B cell (primary cell): ENCODE measurements at regions not wholly inside any gene's neighbourhood (a gene's known extent, or its start where the extent isn't known, plus 50 kb on each side); places are given as distances from the start of the nearest gene placed in this dataset.

Experiments
- ATAC-seq: fragments of 200-7000 bp; cut with Tn5 transposase; one replicate; pipeline ENCODE4 v1.10.0; 2021; ENCODE audit warnings: low read depth, mild to moderate bottlenecking, moderate number of reproducible peaks, moderate library complexity
- CTCF ChIA-PET: fragments of 350-600 bp; sonication (Branson Sonifier 250); formaldehyde crosslinking; loops from one replicate; lab custom pipeline; 2021; ENCODE audit warnings: antibody characterized with exemption, inconsistent platforms; lab: Charles Lee
- POLR2A ChIA-PET: fragments of 350-600 bp; sonication (Branson Sonifier 250); formaldehyde crosslinking; loops from one replicate; lab custom pipeline; 2021; ENCODE audit warnings: antibody characterized with exemption; lab: Charles Lee
- DNase-seq: peaks from one replicate; pipeline ENCODE4 v3.0.0; 2013
- H2AFZ ChIP-seq: 2 replicates; pipeline ENCODE4 v1.6.1; 2012; ENCODE audit warnings: mild to moderate bottlenecking, low read depth, low read length; ENCODE audit not compliant: insufficient read depth, poor library complexity, severe bottlenecking
- H3K27ac ChIP-seq, 2 donors: 1 replicate in 1 of 2; 2 replicates in 1 of 2; pipeline ENCODE4 v1.5.1; 2012 to 2013; ENCODE audit warnings: low read length in 2 of 2, mild to moderate bottlenecking in 2 of 2, moderate library complexity in 1 of 2
- H3K27me3 ChIP-seq, 4 experiments: fragments of 200-600 bp in 1 of 4; sonication (generic) in 1 of 4; replicated peaks in 1 of 4; 1 replicate in 2 of 4; 2 replicates in 2 of 4; pipeline versions ENCODE4 v1.6.1 to v1.7.0; 2013 to 2016; ENCODE audit warnings: low read length in 3 of 4, mild to moderate bottlenecking in 2 of 4, mixed read lengths in 1 of 4, moderate library complexity in 1 of 4; ENCODE audit not compliant: insufficient read depth in 4 of 4, control insufficient read depth in 3 of 4; ENCODE audit errors: control extremely low read depth in 1 of 4
- H3K36me3 ChIP-seq, 2 experiments: replicated peaks in 1 of 2; 1 replicate in 1 of 2; 2 replicates in 1 of 2; pipeline versions ENCODE4 v1.6.1 to v1.7.1; 2013; ENCODE audit warnings: low read length in 1 of 2; ENCODE audit not compliant: insufficient read depth in 2 of 2, control insufficient read depth in 1 of 2; ENCODE audit errors: control extremely low read depth in 1 of 2, extremely low read depth in 1 of 2
- H3K4me1 ChIP-seq, 2 donors: fragments of 200-600 bp in 1 of 2; sonication (generic) in 1 of 2; 1 replicate in 1 of 2; 2 replicates in 1 of 2; pipeline versions ENCODE4 v1.5.1 to v1.6.1; 2013 to 2017; ENCODE audit warnings: low read length in 2 of 2; ENCODE audit not compliant: control insufficient read depth in 2 of 2, insufficient read depth in 2 of 2
- H3K4me2 ChIP-seq: replicated peaks from 2 replicates; pipeline ENCODE3; 2012; ENCODE audit warnings: mild to moderate bottlenecking, low read depth, low read length; ENCODE audit not compliant: poor library complexity, severe bottlenecking
- H3K4me3 ChIP-seq, 5 experiments: fragments of 200-600 bp in 1 of 5; sonication (generic) in 1 of 5; 1 replicate in 3 of 5; 2 replicates in 2 of 5; pipeline versions ENCODE4 v1.5.1 to v1.7.0; 2011 to 2016; ENCODE audit warnings: low read length in 4 of 5, mild to moderate bottlenecking in 4 of 5, low read depth in 2 of 5, control low read depth in 1 of 5, moderate library complexity in 1 of 5; ENCODE audit not compliant: insufficient read depth in 1 of 5; ENCODE audit errors: control extremely low read depth in 1 of 5, extremely low read depth in 1 of 5
- H3K79me2 ChIP-seq: fragments of 200-600 bp; sonication (generic); one replicate; pipeline ENCODE4 v1.6.0; 2016; ENCODE audit warnings: low read length; ENCODE audit not compliant: control insufficient read depth, insufficient read depth
- H3K9ac ChIP-seq: fragments of 200-600 bp; sonication (generic); 2 replicates; pipeline ENCODE4 v1.6.1; 2017; ENCODE audit warnings: mild to moderate bottlenecking, low read length, moderate library complexity
- H3K9me3 ChIP-seq, 3 donors: one replicate each; pipeline versions ENCODE4 v1.6.1 to v1.7.1; 2013; ENCODE audit warnings: low read length in 2 of 3; ENCODE audit not compliant: control insufficient read depth in 2 of 3, insufficient read depth in 1 of 3; ENCODE audit errors: control extremely low read depth in 1 of 3
- H4K20me1 ChIP-seq: 2 replicates; pipeline ENCODE4 v1.6.0; 2012; ENCODE audit warnings: mild to moderate bottlenecking, low read length; ENCODE audit not compliant: insufficient read depth, control insufficient read depth, poor library complexity, severe bottlenecking
- H3K27ac Mint-ChIP-seq: one replicate; pipeline ENCODE4 v1.8.0; 2021; ENCODE audit warnings: mixed read lengths
- H3K27me3 Mint-ChIP-seq: one replicate; pipeline ENCODE4 v1.8.0; 2021; ENCODE audit warnings: mixed read lengths
- H3K4me1 Mint-ChIP-seq: one replicate; pipeline ENCODE4 v1.8.0; 2021; ENCODE audit warnings: mixed read lengths
- H3K4me3 Mint-ChIP-seq: one replicate; pipeline ENCODE4 v1.8.0; 2021; ENCODE audit warnings: mixed read lengths
- H3K9me3 Mint-ChIP-seq: one replicate; pipeline ENCODE4 v1.8.0; 2022; ENCODE audit warnings: mixed read lengths; ENCODE audit not compliant: insufficient read depth
- CTCF ChIP-seq: fragments of 200-600 bp; IDR thresholded peaks from one replicate; pipeline ENCODE4 v1.8.0; 2022; ENCODE audit warnings: antibody characterized with exemption, mild to moderate bottlenecking
- EZH2 ChIP-seq: IDR thresholded peaks from 2 replicates; pipeline ENCODE4 v1.6.1; 2012; ENCODE audit warnings: borderline replicate concordance, low read depth, mild to moderate bottlenecking, moderate library complexity, low read length; ENCODE audit not compliant: insufficient read depth, poor library complexity, severe bottlenecking
- WGBS: methylation state at CpG from one replicate; pipeline ENCODE4 v1.1.5; 2013; ENCODE audit warnings: missing lambda C conversion rate; ENCODE audit not compliant: insufficient coverage; 5-methylcytosine and 5-hydroxymethylcytosine counted together
- intact Hi-C: fragments of 100-400 bp; cut with micrococcal nuclease; formaldehyde crosslinking; loops from one replicate; pipeline ENCODE4 v1.10.0; 2022

GRCh38 chr2:562391-563364, 114.5 kb downstream of the TMEM18 start:
- POLR2A ChIA-PET: no interaction called here

More at GRCh38 chr2:562391-563364, 114.5 kb downstream of the TMEM18 start:
- no peak overlapping the region for H3K27ac Mint-ChIP-seq
- no peak overlapping the region for H3K4me3 ChIP-seq
- H3K79me2 ChIP-seq: no peaks in the 10 kb centered on the region
- CTCF ChIA-PET: no interaction called here
- H3K27me3 ChIP-seq: peaks cover 0 to 38% (median 0%) of the 10 kb centered on the region in 4 experiments
- H3K4me2 ChIP-seq: no peak overlapping the region
- TF ChIP-seq EZH2: no peak
- TF ChIP-seq CTCF: no peak
- H3K4me1 Mint-ChIP-seq: no peaks in the 10 kb centered on the region
- intact Hi-C loops: no loop called here
- H3K9me3 ChIP-seq: no peaks in the 10 kb centered on the region
- H4K20me1 ChIP-seq: no peaks in the 10 kb centered on the region
- H3K27me3 Mint-ChIP-seq: peaks cover 29% of the 10 kb centered on the region
- H2AFZ ChIP-seq: no peak overlapping the region
- no peak for DNase-seq
- no peak overlapping the region for H3K27ac ChIP-seq
- no peaks in the 10 kb centered on the region for H3K9me3 Mint-ChIP-seq
- no peak for ATAC-seq
- H3K4me1 ChIP-seq: no peaks in the 10 kb centered on the region
- no peak overlapping the region for H3K9ac ChIP-seq
- no peak overlapping the region for H3K4me3 Mint-ChIP-seq
- 85% methylated on average over 33 of the region's 33 CpGs for WGBS
- H3K36me3 ChIP-seq: no peaks in the 10 kb centered on the region
